Brain microvascular endothelial cell (primary cell): ENCODE measurements at regions not wholly inside any gene's neighbourhood (a gene's known extent, or its start where the extent isn't known, plus 50 kb on each side); places are given as distances from the start of the nearest gene placed in this dataset.

Experiments
- DNase-seq: peaks from one replicate; pipeline ENCODE4 v3.0.0-alpha.2; 2020
- H3K27ac ChIP-seq: fragments of 250-450 bp; sonication (Bioruptor Pico); 2 replicates; pipeline ENCODE4 v1.5.1; 2020; ENCODE audit warnings: mild to moderate bottlenecking, moderate library complexity
- H3K27me3 ChIP-seq: fragments of 250-450 bp; sonication (Bioruptor Pico); replicated peaks from 2 replicates; pipeline ENCODE4 v1.5.1; 2020; ENCODE audit warnings: mild to moderate bottlenecking
- H3K36me3 ChIP-seq: fragments of 250-450 bp; sonication (Bioruptor Pico); replicated peaks from 2 replicates; pipeline ENCODE4 v1.5.1; 2020; ENCODE audit warnings: mild to moderate bottlenecking
- H3K4me3 ChIP-seq: 2 replicates; pipeline ENCODE4 v1.5.1; 2011; ENCODE audit warnings: low read depth, mild to moderate bottlenecking, control low read depth, low read length, moderate library complexity
- in situ Hi-C: cut with HindIII; loops from 2 replicates; pipeline ENCODE4 v1.10.0; 2017; ENCODE audit warnings: low sequenced_read_pairs, low pct_ligation_motif_present
- TF ChIP-seq, protein P1 (sequence below): IDR thresholded peaks from 2 replicates; pipeline ENCODE4 v1.5.1; 2011; ENCODE audit warnings: low read depth, mild to moderate bottlenecking, moderate library complexity, low read length, control low read depth, inconsistent platforms; ENCODE audit errors: missing control alignments

- TF ChIP-seq, protein P1, sequence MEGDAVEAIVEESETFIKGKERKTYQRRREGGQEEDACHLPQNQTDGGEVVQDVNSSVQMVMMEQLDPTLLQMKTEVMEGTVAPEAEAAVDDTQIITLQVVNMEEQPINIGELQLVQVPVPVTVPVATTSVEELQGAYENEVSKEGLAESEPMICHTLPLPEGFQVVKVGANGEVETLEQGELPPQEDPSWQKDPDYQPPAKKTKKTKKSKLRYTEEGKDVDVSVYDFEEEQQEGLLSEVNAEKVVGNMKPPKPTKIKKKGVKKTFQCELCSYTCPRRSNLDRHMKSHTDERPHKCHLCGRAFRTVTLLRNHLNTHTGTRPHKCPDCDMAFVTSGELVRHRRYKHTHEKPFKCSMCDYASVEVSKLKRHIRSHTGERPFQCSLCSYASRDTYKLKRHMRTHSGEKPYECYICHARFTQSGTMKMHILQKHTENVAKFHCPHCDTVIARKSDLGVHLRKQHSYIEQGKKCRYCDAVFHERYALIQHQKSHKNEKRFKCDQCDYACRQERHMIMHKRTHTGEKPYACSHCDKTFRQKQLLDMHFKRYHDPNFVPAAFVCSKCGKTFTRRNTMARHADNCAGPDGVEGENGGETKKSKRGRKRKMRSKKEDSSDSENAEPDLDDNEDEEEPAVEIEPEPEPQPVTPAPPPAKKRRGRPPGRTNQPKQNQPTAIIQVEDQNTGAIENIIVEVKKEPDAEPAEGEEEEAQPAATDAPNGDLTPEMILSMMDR: no peak
- DNase-seq: peak; percentile 27
- Histone ChIP-seq H3K27ac (no peak overlapping the region), H3K4me3 (no peak overlapping the region), H3K27me3 (no peaks in the 10 kb centered on the region), H3K36me3 (no peaks in the 10 kb centered on the region)
- in situ Hi-C loops: no loop called here
These were observed 1096.1 kb upstream of the EEF2KMT start for GRCh38 chr16:6193718-6194117.

GRCh38 chr16:6192984-6193383, 1095.4 kb upstream of the EEF2KMT start:
- DNase-seq: no peak
- Histone ChIP-seq H3K27me3 (no peaks in the 10 kb centered on the region), H3K4me3 (no peak overlapping the region), H3K27ac (no peak overlapping the region), H3K36me3 (no peaks in the 10 kb centered on the region)
- in situ Hi-C loops: no loop called here
- TF ChIP-seq, protein P1: no peak

DNA sequence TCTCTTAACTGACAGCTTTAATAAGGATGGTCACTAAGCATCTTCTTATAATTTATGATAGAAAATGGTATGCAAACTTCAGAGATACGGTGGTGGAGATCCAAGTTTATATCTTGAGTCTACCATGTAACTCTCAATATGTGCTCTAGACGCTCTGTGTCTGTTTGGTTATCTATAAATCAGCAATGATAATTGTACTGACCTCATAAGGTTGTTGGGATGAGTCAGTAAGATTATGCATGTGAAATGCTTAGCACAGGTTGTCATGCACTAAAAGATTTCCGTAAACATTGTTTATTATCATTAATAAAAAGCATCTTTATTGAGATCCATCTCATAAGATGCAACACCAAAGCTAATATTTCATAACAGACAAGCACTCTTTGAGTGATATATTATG, 1094.9 kb upstream of the EEF2KMT start:
- Histone ChIP-seq H3K27me3 (no peaks in the 10 kb centered on the region), H3K27ac (no peak overlapping the region), H3K36me3 (no peaks in the 10 kb centered on the region), H3K4me3 (no peak overlapping the region)
- in situ Hi-C loops: no loop called here
- DNase-seq: no peak
- TF ChIP-seq, protein P1: no peak

DNA sequence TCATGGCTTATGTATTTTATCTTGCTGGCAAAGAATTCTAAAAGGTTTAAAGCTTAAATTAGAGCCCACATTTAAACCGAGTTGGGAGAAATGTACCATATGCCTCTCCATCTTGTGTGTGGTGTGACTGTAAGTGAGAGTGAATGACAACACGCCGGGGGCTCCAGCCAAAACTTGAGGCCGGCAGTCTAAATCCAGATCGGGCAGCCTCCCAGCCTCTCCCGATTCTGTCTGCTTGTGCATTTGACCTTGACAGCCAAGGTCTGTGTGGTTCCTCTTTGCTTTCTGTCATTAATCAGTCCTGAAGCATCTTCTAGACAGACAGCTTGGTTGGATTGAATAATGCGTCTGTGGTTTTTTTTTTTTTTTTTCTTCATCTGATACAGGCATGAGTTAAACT, 1093.2 kb upstream of the EEF2KMT start:
- Histone ChIP-seq H3K27ac (no peak overlapping the region), H3K36me3 (no peaks in the 10 kb centered on the region), H3K4me3 (no peak overlapping the region), H3K27me3 (no peaks in the 10 kb centered on the region)
- no peak for DNase-seq
- TF ChIP-seq, protein P1: no peak
- in situ Hi-C loops: no loop called here

GRCh38 chr16:6189216-6189615, 1091.6 kb upstream of the EEF2KMT start:
- in situ Hi-C loops: no loop called here
- H3K27ac ChIP-seq: no peak overlapping the region
- no peaks in the 10 kb centered on the region for H3K27me3 ChIP-seq
- TF ChIP-seq, protein P1: no peak
- no peak overlapping the region for H3K4me3 ChIP-seq
- DNase-seq: no peak
- no peaks in the 10 kb centered on the region for H3K36me3 ChIP-seq

- H3K27me3 ChIP-seq: no peaks in the 10 kb centered on the region
- H3K27ac ChIP-seq: no peak overlapping the region
- TF ChIP-seq, protein P1: no peak
- in situ Hi-C loops: no loop called here
- no peak overlapping the region for H3K4me3 ChIP-seq
- DNase-seq: no peak
- no peaks in the 10 kb centered on the region for H3K36me3 ChIP-seq
These were observed 1080.1 kb upstream of the EEF2KMT start for GRCh38 chr16:6177616-6178180.
